H1 (cell line): ENCODE measurements at regions not wholly inside any gene's neighbourhood (a gene's known extent, or its start where the extent isn't known, plus 50 kb on each side); places are given as distances from the start of the nearest gene placed in this dataset.
A peak's percentile ranks its signal among the peaks of the same experiment; 100 is the strongest.

Experiments
- CTCF ChIA-PET: fragments of 300-600 bp; sonication (Branson Sonifier 250); formaldehyde crosslinking; loops from one replicate; lab custom pipeline; 2021; ENCODE audit not compliant: partially characterized antibody; lab: Charles Lee
- POLR2A ChIA-PET: fragments of 300-600 bp; sonication (Branson Sonifier 250); formaldehyde crosslinking; loops from one replicate; lab custom pipeline; 2021; ENCODE audit warnings: inconsistent platforms; ENCODE audit not compliant: partially characterized antibody; lab: Charles Lee
- DNase-seq, 2 experiments: peaks; one replicate each; pipeline versions ENCODE4 v3.0.0 to v3.0.0-alpha.2; 2010 to 2022; ENCODE audit warnings: low spot score in 2 of 2, low read depth in 1 of 2, mixed read lengths in 1 of 2
- FAIRE-seq: peaks from 2 replicates; lab custom pipeline; 2011; peaks lifted over from hg19 to GRCh38; lab: Jason Lieb, UNC
- H2AFZ ChIP-seq: 2 replicates; pipeline ENCODE4 v1.8.1; 2012; ENCODE audit warnings: low read length, inconsistent platforms
- H2AK5ac ChIP-seq: 2 replicates; pipeline ENCODE4 v1.6.1; 2013; ENCODE audit warnings: low read depth, low read length
- H2BK120ac ChIP-seq: replicated peaks from 2 replicates; pipeline ENCODE3; 2013; ENCODE audit warnings: low read depth, low read length, inconsistent platforms
- H2BK12ac ChIP-seq: 2 replicates; pipeline ENCODE4 v1.6.1; 2013; ENCODE audit warnings: low read depth, low read length
- H2BK15ac ChIP-seq: 2 replicates; pipeline ENCODE4 v1.6.1; 2013; ENCODE audit warnings: low read length
- H2BK20ac ChIP-seq: 2 replicates; pipeline ENCODE4 v1.6.1; 2013; ENCODE audit warnings: low read length
- H2BK5ac ChIP-seq: 2 replicates; pipeline ENCODE4 v1.6.1; 2013; ENCODE audit warnings: low read depth, low read length
- H3K14ac ChIP-seq: 2 replicates; pipeline ENCODE4 v1.6.1; 2013; ENCODE audit warnings: inconsistent platforms; ENCODE audit not compliant: insufficient read length
- H3K18ac ChIP-seq: 2 replicates; pipeline ENCODE4 v1.6.1; 2013; ENCODE audit warnings: low read length; ENCODE audit errors: extremely low read depth
- H3K23ac ChIP-seq: 2 replicates; pipeline ENCODE4 v1.6.1; 2013; ENCODE audit warnings: inconsistent platforms; ENCODE audit not compliant: insufficient read length
- H3K23me2 ChIP-seq: 2 replicates; pipeline ENCODE4 v1.6.1; 2013; ENCODE audit warnings: low read depth, low read length
- H3K27ac ChIP-seq: 2 replicates; pipeline ENCODE4 v1.6.1; 2011; ENCODE audit warnings: low read depth, low read length, inconsistent platforms
- H3K27me3 ChIP-seq, 4 experiments: replicated peaks in 1 of 4; 1 replicate in 1 of 4; 2 replicates in 3 of 4; pipeline versions ENCODE4 v1.6.1 to v1.8.1; 2011 to 2013; ENCODE audit warnings: low read length in 3 of 4, mild to moderate bottlenecking in 3 of 4, inconsistent platforms in 2 of 4, mixed read lengths in 2 of 4, moderate library complexity in 1 of 4; ENCODE audit not compliant: control insufficient read depth in 3 of 4, insufficient read depth in 3 of 4; ENCODE audit errors: extremely low read depth in 1 of 4
- H3K36me3 ChIP-seq, 4 experiments: 2 replicates each; pipeline versions ENCODE4 v1.6.1 to v1.8.1; 2011 to 2013; ENCODE audit warnings: mild to moderate bottlenecking in 4 of 4, low read length in 3 of 4, moderate library complexity in 2 of 4, control low read depth in 1 of 4, inconsistent platforms in 1 of 4; ENCODE audit not compliant: insufficient read depth in 4 of 4, control insufficient read depth in 2 of 4
- H3K4ac ChIP-seq: replicated peaks from 2 replicates; pipeline ENCODE3; 2013; ENCODE audit warnings: low read length, low read depth, mixed read lengths, inconsistent platforms; ENCODE audit not compliant: insufficient read length
- H3K4me1 ChIP-seq, 4 experiments: replicated peaks in 1 of 4; 1 replicate in 1 of 4; 2 replicates in 3 of 4; pipeline versions ENCODE4 v1.6.1 to v1.8.1; 2011 to 2013; ENCODE audit warnings: low read length in 3 of 4, inconsistent platforms in 2 of 4, mixed read lengths in 1 of 4; ENCODE audit not compliant: insufficient read depth in 4 of 4, control insufficient read depth in 3 of 4
- H3K4me2 ChIP-seq, 2 experiments: 2 replicates each; pipeline versions ENCODE4 v1.6.1 to v1.8.1; 2011 to 2013; ENCODE audit warnings: low read depth in 2 of 2, low read length in 2 of 2, control low read depth in 1 of 2, inconsistent platforms in 1 of 2, mild to moderate bottlenecking in 1 of 2; ENCODE audit not compliant: insufficient read depth in 1 of 2
- H3K4me3 ChIP-seq, 4 experiments: fragments of 200-600, 300-600 bp in 1 of 4; sonication (generic), shearing (Covaris generic), sonication (Bioruptor Twin) in 1 of 4; 2 replicates each; pipeline versions ENCODE4 v1.5.1 to v1.8.1; 2011 to 2016; ENCODE audit warnings: low read length in 4 of 4, low read depth in 3 of 4, control low read depth in 2 of 4, inconsistent platforms in 2 of 4, mild to moderate bottlenecking in 2 of 4, mixed read lengths in 1 of 4, moderate library complexity in 1 of 4; ENCODE audit not compliant: insufficient read depth in 2 of 4; ENCODE audit errors: extremely low read depth in 1 of 4
- H3K56ac ChIP-seq: replicated peaks from 2 replicates; pipeline ENCODE3; 2013; ENCODE audit warnings: low read depth, mild to moderate bottlenecking, mixed read lengths, low read length, inconsistent platforms; ENCODE audit not compliant: insufficient read length
- H3K79me1 ChIP-seq: 2 replicates; pipeline ENCODE4 v1.6.1; 2013; ENCODE audit warnings: low read depth, low read length, control low read depth
- H3K79me2 ChIP-seq, 2 experiments: 2 replicates each; pipeline versions ENCODE4 v1.6.1 to v1.8.1; 2012 to 2013; ENCODE audit warnings: low read length in 2 of 2, mild to moderate bottlenecking in 2 of 2, inconsistent platforms in 1 of 2; ENCODE audit not compliant: insufficient read depth in 2 of 2, control insufficient read depth in 1 of 2
- H3K9ac ChIP-seq, 4 experiments: replicated peaks in 1 of 4; 1 replicate in 1 of 4; 2 replicates in 3 of 4; pipeline versions ENCODE4 v1.6.1 to v1.8.1; 2011 to 2013; ENCODE audit warnings: low read depth in 3 of 4, low read length in 3 of 4, control low read depth in 2 of 4, mild to moderate bottlenecking in 2 of 4, moderate library complexity in 2 of 4, inconsistent platforms in 1 of 4; ENCODE audit errors: extremely low read depth in 1 of 4
- H3K9me3 ChIP-seq, 2 experiments: 2 replicates each; pipeline versions ENCODE4 v1.6.1 to v1.8.1; 2012 to 2013; ENCODE audit warnings: mild to moderate bottlenecking in 2 of 2, moderate library complexity in 2 of 2, control low read depth in 1 of 2, inconsistent platforms in 1 of 2, low read depth in 1 of 2, low read length in 1 of 2, mixed read lengths in 1 of 2; ENCODE audit not compliant: insufficient read depth in 2 of 2
- H4K20me1 ChIP-seq, 2 experiments: replicated peaks in 1 of 2; 2 replicates each; pipeline versions ENCODE3 to v1.8.1; 2011 to 2013; ENCODE audit warnings: inconsistent platforms in 2 of 2, low read length in 2 of 2, mild to moderate bottlenecking in 1 of 2; ENCODE audit not compliant: insufficient read depth in 2 of 2, control insufficient read depth in 1 of 2
- H4K5ac ChIP-seq: 2 replicates; pipeline ENCODE4 v1.6.1; 2013; ENCODE audit warnings: low read length, low read depth, mixed read lengths, inconsistent platforms; ENCODE audit not compliant: insufficient read length
- H4K8ac ChIP-seq: 2 replicates; pipeline ENCODE4 v1.8.0; 2013; ENCODE audit warnings: mild to moderate bottlenecking, moderate library complexity, low read length, inconsistent platforms; ENCODE audit not compliant: insufficient read depth; ENCODE audit errors: extremely low read depth
- H4K91ac ChIP-seq: replicated peaks from 2 replicates; pipeline ENCODE3; 2013; ENCODE audit warnings: low read length, mixed read lengths, inconsistent platforms; ENCODE audit not compliant: insufficient read length
- ATF3 ChIP-seq: IDR thresholded peaks from 2 replicates; pipeline ENCODE4 v1.6.1; 2011; ENCODE audit warnings: low read depth, mild to moderate bottlenecking, low read length; ENCODE audit not compliant: insufficient read depth
- CBX8 ChIP-seq: fragments of 300-800, 300-1000 bp; sonication (generic); IDR thresholded peaks from 2 replicates; pipeline ENCODE4 v1.7.1; 2016; ENCODE audit warnings: low read depth, low read length, borderline replicate concordance
- FOSL1 ChIP-seq: IDR thresholded peaks from 2 replicates; pipeline ENCODE4 v1.6.1; 2011; ENCODE audit warnings: mild to moderate bottlenecking, low read depth, low read length, moderate library complexity; ENCODE audit not compliant: insufficient read depth
- HDAC6 ChIP-seq: IDR thresholded peaks from one replicate; pipeline ENCODE4 v1.7.1; 2012; ENCODE audit warnings: low read depth, mild to moderate bottlenecking, inconsistent platforms, low read length, moderate library complexity
- KDM4A ChIP-seq: IDR thresholded peaks from one replicate; pipeline ENCODE4 v1.7.1; 2012; ENCODE audit warnings: low read depth, mild to moderate bottlenecking, moderate library complexity, low read length, inconsistent platforms; ENCODE audit not compliant: severe bottlenecking
- MAFK ChIP-seq: IDR thresholded peaks from 2 replicates; pipeline ENCODE4 v1.6.1; 2012; ENCODE audit warnings: low read depth, mild to moderate bottlenecking, improper control_type of control experiment, low read length
- POLR2AphosphoS5 ChIP-seq: IDR thresholded peaks from 2 replicates; pipeline ENCODE4 v1.6.1; 2011; ENCODE audit warnings: low read depth, low read length
- RXRA ChIP-seq: IDR thresholded peaks from 2 replicates; pipeline ENCODE4 v1.6.1; 2011; ENCODE audit warnings: low read depth, mild to moderate bottlenecking, low read length, moderate library complexity; ENCODE audit not compliant: insufficient read depth
- SIX5 ChIP-seq: IDR thresholded peaks from 2 replicates; pipeline ENCODE4 v1.6.1; 2011; ENCODE audit warnings: mild to moderate bottlenecking, low read depth, low read length
- TAF1 ChIP-seq: IDR thresholded peaks from 2 replicates; pipeline ENCODE4 v1.6.1; 2011; ENCODE audit warnings: mild to moderate bottlenecking, low read depth, low read length
- TBP ChIP-seq: IDR thresholded peaks from 2 replicates; pipeline ENCODE4 v1.6.1; 2011; ENCODE audit warnings: low read depth, low read length, improper control_type of control experiment
- WGBS, 2 experiments: shearing (Covaris generic) in 1 of 2; methylation state at CpG; one replicate each; pipeline versions ENCODE4 v1.1.6 to v1.1.7; 2013 to 2015; ENCODE audit warnings: low lambda C conversion rate in 2 of 2, mixed read lengths in 2 of 2, inconsistent platforms in 1 of 2, low coverage in 1 of 2, missing lambda C conversion rate in 1 of 2; ENCODE audit not compliant: insufficient replicate concordance in 2 of 2, insufficient coverage in 1 of 2, insufficient read length in 1 of 2; ENCODE audit errors: extremely low coverage in 1 of 2, missing lambda C conversion rate in 1 of 2; 5-methylcytosine and 5-hydroxymethylcytosine counted together

DNA sequence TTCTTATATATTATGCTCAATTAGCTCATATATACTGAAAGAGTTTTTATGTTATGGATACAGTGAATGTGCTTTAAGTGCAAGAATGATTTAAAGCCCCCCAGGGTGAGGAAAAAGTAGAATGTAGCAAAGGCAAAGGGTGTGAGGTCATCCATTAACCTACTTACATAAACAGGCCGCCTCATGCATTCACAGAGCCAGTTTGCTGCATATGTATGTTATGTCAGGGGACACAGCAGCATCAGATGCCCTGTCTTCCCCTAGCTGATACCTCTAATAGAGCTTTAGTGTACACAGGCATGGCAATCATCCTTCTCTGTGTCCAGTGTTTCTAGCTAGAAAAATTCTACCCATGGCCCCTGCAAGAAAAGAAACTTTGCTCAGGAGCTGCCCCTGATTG is 187.8 kb upstream of the FSHR start:
- CTCF ChIA-PET = interaction anchor here (0.6 to 1.2 kb wide), 2 partner anchors 10 to 148 kb away, joined by 3 read pairs; no protein-coding TSS in a partner anchor

More for the DNA sequence above, 187.8 kb upstream of the FSHR start:
- H3K4me2 ChIP-seq = no peak overlapping the region
- H3K27ac ChIP-seq = no peak overlapping the region
- H3K4ac ChIP-seq = no peak overlapping the region
- no peaks in the 10 kb centered on the region for H4K20me1 ChIP-seq
- no peak overlapping the region for H2BK12ac ChIP-seq
- no peak overlapping the region for H2AK5ac ChIP-seq
- H2BK5ac ChIP-seq = no peak overlapping the region
- no peak overlapping the region for H2BK120ac ChIP-seq
- no peak overlapping the region for H4K8ac ChIP-seq
- H2BK15ac ChIP-seq = no peak overlapping the region
- no peak overlapping the region for H3K23ac ChIP-seq
- H4K91ac ChIP-seq = no peak overlapping the region
- TF ChIP-seq ATF3 = no peak
- no peak for TF ChIP-seq SIX5
- no peak for TF ChIP-seq RXRA
- TF ChIP-seq CBX8 = no peak
- no peak for TF ChIP-seq TAF1
- no peak for TF ChIP-seq HDAC6
- TF ChIP-seq POLR2AphosphoS5 = no peak
- TF ChIP-seq MAFK = no peak
- TF ChIP-seq FOSL1 = no peak
- TF ChIP-seq TBP = no peak
- no peak for TF ChIP-seq KDM4A
- TF ChIP-seq, all 59 proteins: peak for 0
- Histone ChIP-seq H3K4me1 (peaks cover 0 to 5% (median 1%) of the 10 kb centered on the region in 4 experiments; a peak in 2 of 7 replicates), H3K4me3 (no peak overlapping the region), H2BK20ac (no peak overlapping the region), H3K18ac (no peak overlapping the region), H3K79me2 (no peaks in the 10 kb centered on the region), H3K79me1 (no peaks in the 10 kb centered on the region), H3K56ac (no peak overlapping the region), H2AFZ (peak overlapping the region; percentile 70; the same call in 1 of the 2 replicates), H3K27me3 (no peaks in the 10 kb centered on the region; a peak in 1 of 7 replicates), H3K23me2 (no peaks in the 10 kb centered on the region), H3K36me3 (no peaks in the 10 kb centered on the region), H4K5ac (no peak overlapping the region), H3K9me3 (no peaks in the 10 kb centered on the region), H3K14ac (no peak overlapping the region), H3K9ac (no peak overlapping the region)
- POLR2A ChIA-PET = no interaction called here
- WGBS, 2 experiments = 100% methylated on average over 1 of the region's 1 CpG; no CpG with 5 or more reads in 1 of the 2 experiments
- no peak for FAIRE-seq
- DNase-seq = no peak
